ENCODE measurements at regions not wholly inside any gene's neighbourhood (a gene's known extent, or its start where the extent isn't known, plus 50 kb on each side); places are given as distances from the start of the nearest gene placed in this dataset.
"Not testable (repeated sequence)": the region's sequence is repeated elsewhere in the genome, so short reads cannot be mapped to it uniquely, and the experiment has no call there.

GRCh38 chr10:15921423-15921945 lies 61.2 kb upstream of the MINDY3 start:
- not testable (repeated sequence) for DNase-seq (ENCODE audit: low spot score)

- no peak for DNase-seq (ENCODE audit: low spot score)
Measured at GRCh38 chr10:15931376-15931775, 71.1 kb upstream of the MINDY3 start.

DNA sequence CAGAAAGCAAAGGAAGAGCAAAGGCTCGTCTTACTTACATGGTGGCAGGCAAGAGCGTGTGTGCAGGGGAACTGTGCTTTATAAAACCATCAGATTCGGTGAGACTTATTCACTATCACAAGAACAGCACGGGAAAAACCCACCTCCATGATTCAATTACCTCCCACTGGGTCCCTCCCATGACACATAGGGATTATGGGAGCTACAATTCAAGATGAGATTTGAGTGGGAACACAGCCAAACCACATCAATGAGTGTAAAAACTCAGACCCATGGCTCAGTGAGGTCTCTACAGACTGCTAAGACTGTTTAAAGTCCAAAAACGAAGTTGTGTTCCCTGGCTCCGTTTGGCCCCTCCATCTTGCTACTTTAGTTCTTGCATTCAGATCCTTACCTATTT lies 79.2 kb upstream of the MINDY3 start:
- DNase-seq (ENCODE audit: low spot score), result not testable (repeated sequence)

DNA sequence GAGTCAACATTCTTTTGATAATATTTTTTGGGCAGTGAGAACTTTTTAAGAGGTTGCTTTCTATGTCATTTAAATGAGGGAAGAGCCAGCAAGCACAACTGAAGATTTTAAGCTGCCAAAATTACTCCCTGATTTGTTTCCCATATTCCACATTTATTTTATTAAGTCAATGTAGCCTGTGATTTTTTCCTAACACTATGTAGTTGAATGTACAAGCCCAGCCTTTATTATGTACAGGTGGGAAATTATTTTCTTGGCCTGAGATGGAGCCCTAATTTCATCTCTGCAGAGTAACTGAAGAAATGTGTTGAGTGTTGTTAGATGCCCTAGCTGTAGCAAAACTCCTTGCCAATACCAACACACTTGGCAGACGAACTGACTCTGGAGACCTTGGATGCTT lies 83.1 kb upstream of the MINDY3 start:
- no peak for DNase-seq (ENCODE audit: low spot score)

DNA sequence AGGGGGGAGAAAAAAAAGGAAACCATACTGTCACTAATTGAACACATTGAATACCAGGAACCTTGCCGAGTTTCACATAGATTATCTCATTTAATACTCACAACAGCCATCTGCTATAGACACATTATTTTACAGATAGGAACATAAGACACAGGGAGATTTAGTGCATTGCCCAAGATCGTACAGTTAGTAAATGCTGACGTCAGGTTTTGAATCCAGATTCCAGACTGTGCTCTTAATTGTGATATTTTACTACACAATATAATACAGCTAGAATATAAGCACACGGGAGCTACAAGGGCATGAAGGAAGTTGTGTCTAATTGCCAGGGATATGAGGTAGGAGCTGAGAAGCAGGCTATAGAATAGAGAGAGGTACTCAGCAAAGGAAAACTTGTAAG lies 93.9 kb upstream of the MINDY3 start:
- DNase-seq (ENCODE audit: low spot score), result no peak

DNA sequence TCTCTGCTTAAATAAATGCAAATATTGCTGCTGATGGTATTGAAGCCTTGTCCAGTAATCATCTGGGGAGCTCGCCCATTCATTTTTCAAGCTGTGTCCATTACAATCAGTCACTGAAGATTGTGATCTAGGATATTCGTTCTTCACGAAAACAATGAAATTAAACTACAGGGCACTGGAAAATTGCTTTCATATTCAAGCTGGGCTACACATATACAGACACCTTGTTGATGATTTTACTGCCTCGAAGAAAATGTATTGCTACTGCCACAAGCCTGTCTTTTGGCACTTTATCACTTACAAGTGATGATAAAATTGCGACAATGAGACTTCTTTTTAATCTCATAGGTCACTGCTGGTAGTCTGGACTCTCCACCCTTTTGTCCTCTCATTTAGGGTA lies 100.0 kb upstream of the MINDY3 start:
- no peak for DNase-seq (ENCODE audit: low spot score)

DNA sequence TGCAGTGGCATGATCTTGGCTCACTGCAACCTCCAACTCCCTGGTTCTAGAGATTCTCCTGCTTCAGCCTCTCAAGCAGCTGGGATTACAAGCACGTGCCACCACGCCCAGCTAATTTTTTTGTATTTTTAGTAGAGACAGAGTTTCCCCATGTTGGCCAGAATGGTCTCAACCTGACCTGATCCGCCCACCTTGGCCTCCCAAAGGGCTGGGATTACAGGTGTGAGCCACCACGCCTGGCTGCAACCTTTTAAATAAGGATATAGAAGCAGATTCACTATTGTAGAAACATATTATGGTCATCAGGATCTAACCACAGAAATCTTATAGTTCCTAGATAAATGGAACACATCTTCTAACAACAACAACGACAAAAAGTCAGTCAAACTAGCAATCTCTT lies 112.4 kb upstream of the MINDY3 start:
- DNase-seq (ENCODE audit: low spot score), result not testable (repeated sequence)

- no peak for DNase-seq (ENCODE audit: low spot score)
Measured at GRCh38 chr10:15985690-15986089, 125.4 kb upstream of the MINDY3 start.

DNA sequence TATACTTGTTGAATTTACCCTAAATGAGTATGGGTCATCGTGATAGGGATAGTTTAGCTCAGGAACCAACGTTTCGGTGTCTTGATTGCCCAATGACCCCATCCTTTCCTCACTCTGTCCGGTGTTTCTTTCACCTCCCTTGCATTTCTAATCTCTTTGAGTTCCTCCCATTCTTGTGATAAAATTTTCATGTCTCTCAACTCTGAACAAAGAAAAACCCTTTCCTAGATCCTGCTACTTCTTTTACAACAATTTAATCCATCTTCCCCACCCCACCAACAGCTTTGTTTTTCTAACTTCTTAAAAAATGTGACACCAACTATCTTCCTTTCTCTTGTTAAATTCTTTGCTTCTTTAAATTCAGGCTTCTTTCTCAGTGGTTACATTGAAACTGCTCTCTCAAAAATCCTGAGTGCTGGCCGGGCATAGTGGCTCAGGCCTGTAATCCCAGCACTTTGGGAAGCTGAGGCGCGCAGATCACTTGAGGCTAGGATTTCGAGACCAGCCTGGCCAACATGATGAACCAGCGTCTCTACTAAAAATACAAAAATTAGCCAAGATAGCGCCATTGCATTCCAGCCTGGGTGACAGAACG lies 130.3 kb upstream of the MINDY3 start:
- DNase-seq (ENCODE audit: low spot score), result no peak

GRCh38 chr10:15997313-15997712 lies 137.0 kb upstream of the MINDY3 start:
- no peak for DNase-seq (ENCODE audit: low spot score)

DNA sequence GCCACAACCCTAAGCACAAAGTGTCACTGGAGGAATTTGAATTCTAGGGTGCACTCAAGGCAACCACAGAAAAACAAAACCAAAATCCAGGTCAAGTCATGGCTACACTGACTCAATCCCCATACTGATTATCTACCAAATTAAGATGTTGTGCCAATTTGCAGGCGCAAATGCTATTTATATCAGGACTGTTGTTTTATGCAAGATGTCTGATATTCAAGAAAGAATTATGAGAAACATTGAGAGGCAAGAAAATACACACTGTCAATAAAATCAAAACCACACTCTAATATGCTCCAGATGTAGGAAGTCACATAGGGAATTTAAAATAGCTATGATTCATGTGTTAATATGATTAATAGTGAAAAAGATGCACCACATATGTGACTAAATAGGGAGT lies 141.3 kb upstream of the MINDY3 start:
- DNase-seq (ENCODE audit: low spot score), result no peak

GRCh38 chr10:16009785-16010184 lies 149.5 kb upstream of the MINDY3 start:
- no peak for DNase-seq (ENCODE audit: low spot score)

- DNase-seq (ENCODE audit: low spot score), result no peak
Measured at GRCh38 chr10:16011548-16011947, 151.2 kb upstream of the MINDY3 start.

DNA sequence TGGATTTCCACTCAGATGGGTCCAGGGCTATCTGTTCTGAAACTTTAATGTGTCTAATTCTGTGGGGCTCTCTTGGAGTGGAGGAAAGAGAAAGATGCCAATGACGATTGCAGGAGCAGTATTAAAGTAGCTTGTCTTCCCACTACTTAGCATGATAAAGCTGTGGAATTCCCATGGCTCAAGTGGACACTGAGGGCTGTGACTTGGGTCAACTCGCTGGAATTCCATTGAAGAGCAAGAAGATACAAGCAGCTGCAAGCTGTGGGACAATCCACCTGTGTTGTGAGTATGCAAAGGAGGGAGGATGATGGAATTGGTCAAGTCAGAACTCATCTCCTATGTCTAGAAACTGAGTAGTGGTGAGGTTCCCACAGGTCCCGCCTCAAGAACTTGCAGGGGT lies 154.2 kb upstream of the MINDY3 start:
- no peak for DNase-seq (ENCODE audit: low spot score)

- no peak for DNase-seq (ENCODE audit: low spot score)
Measured at GRCh38 chr10:16016688-16017087, 156.4 kb upstream of the MINDY3 start.

GRCh38 chr10:16020836-16021235 lies 160.5 kb upstream of the MINDY3 start:
- DNase-seq (ENCODE audit: low spot score), result no peak

DNA sequence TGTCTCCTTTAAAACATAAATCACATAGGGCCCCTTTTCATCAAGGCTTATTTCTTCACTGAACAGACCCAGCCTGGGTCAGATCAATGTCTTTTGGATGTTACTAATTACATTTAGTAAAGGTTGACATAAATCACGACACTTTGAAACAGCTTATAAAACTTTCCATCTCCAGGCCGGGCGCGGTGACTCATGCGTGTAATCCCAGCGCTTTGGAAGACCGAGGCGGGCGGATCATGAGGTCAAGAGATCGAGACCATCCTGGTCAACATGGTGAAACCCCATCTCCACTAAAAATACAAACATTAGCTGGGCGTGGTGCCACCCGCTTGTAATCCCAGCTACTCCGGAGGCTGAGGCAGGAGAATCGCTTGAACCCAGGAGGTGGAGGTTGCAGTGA lies 166.5 kb upstream of the MINDY3 start:
- not testable (repeated sequence) for DNase-seq (ENCODE audit: low spot score)

DNA sequence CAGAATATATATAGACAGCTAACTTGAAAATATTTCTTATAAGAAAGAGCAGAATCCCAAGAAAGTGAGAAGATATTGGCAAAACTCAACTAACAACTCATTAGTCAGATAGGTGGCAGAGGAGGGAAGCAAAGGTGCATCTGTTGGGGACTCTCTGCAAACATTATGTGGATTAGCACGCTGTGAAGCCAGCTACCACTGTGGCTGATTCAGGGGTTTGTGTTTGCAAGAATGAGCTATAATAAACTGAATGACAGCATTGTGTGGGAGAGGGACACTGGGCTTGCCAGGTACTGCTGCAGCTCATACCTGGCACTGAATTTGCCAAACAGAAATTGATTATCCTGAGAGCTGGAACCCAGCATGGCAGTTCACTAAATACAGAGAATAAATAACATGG lies 170.3 kb upstream of the MINDY3 start:
- no peak for DNase-seq (ENCODE audit: low spot score)

DNA sequence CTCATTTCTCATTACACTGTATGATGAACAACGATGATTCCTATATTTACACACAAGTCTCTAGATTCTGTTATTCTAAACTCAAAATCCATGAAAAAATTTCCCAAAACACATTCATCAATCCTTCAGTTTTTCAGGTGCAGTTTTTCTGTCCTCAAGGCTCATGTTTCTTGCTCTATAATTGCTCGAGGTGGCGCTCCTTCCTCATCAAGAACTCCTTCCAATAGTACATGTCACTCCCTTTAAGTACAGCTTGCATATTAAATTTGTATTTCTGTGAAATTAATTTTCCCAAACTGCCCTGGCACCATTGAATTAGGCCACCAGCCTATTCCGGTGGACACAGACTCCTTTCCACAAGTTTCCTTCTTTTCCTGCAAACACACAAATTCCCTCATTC lies 188.7 kb upstream of the MINDY3 start:
- DNase-seq (ENCODE audit: low spot score), result no peak

DNA sequence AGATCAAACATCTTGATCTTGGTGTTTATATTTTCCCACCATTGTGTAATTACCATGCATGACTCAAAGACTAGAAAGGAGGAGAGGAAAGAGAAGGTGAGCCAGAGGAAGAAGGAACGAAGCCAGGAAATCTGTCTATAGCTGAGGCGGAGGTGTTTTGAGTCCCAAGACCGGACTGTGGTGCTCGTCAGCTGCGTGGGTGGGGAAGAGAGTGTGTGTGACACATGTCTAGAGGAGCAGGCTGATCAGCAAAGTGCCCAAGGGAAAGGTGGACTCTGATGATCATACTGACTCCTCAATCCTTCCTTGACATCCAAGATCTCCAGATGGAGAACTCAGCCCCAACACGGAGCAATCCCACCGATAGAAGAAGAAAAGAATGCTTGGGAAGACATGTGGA lies 189.5 kb upstream of the MINDY3 start:
- no peak for DNase-seq (ENCODE audit: low spot score)

DNA sequence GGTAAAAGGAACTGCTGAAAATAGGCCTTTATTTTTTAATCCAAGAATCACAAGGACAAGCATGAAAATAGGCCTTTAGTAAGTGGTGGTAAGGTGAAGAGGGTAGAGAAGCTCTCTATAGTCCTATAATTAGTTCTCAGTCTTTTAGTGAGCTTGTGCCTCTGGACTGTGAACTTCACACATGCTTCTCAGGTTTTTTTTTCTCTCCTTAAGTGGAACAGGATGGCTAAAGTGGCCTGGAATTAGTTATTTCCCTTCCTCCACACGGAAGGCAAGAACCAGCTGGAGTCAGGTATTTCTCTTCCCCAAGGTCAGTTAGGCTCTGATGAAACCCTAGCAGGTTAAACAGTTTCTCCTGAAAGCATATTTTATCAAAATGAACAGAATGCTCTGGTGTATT lies 203.0 kb upstream of the MINDY3 start:
- DNase-seq (ENCODE audit: low spot score), result no peak

- not testable (repeated sequence) for DNase-seq (ENCODE audit: low spot score)
Measured at GRCh38 chr10:16083551-16083950, 223.2 kb upstream of the MINDY3 start.

GRCh38 chr10:16105082-16105481 lies 244.8 kb upstream of the MINDY3 start:
- no peak for DNase-seq (ENCODE audit: low spot score)

Data from cerebellar cortex (tissue), 1 donor.